DOHH2 (cell line): ENCODE measurements at regions not wholly inside any gene's neighbourhood (a gene's known extent, or its start where the extent isn't known, plus 50 kb on each side); places are given as distances from the start of the nearest gene placed in this dataset.

Source experiments
- H3F3A ChIP-seq: fragments of 200-600 bp; sonication (generic), shearing (Covaris generic); 2 replicates; pipeline ENCODE4 v1.6.0; 2016; ENCODE audit warnings: antibody characterized with exemption, mild to moderate bottlenecking; ENCODE audit not compliant: control insufficient read depth, insufficient read depth
- H3K27ac ChIP-seq: fragments of 200-600 bp; sonication (generic); 2 replicates; pipeline ENCODE4 v1.5.1; 2014; ENCODE audit warnings: low read depth, mild to moderate bottlenecking, low read length, moderate library complexity
- H3K27me3 ChIP-seq: fragments of 200-600 bp; sonication (generic); 2 replicates; pipeline ENCODE4 v1.6.1; 2014; ENCODE audit warnings: mild to moderate bottlenecking, low read length, mixed read lengths; ENCODE audit not compliant: control insufficient read depth
- H3K36me3 ChIP-seq: fragments of 200-600 bp; sonication (generic); 2 replicates; pipeline ENCODE4 v1.6.1; 2014; ENCODE audit warnings: mild to moderate bottlenecking, low read length, moderate library complexity, mixed read lengths; ENCODE audit not compliant: control insufficient read depth
- H3K4me1 ChIP-seq: fragments of 200-600 bp; sonication (generic); 2 replicates; pipeline ENCODE4 v1.6.1; 2014; ENCODE audit warnings: mild to moderate bottlenecking, low read length, mixed read lengths; ENCODE audit not compliant: control insufficient read depth
- H3K4me2 ChIP-seq: fragments of 200-600 bp; sonication (generic); 2 replicates; pipeline ENCODE4 v1.6.0; 2014; ENCODE audit warnings: mild to moderate bottlenecking, low read length, moderate library complexity
- H3K4me3 ChIP-seq: fragments of 200-600 bp; sonication (generic); 2 replicates; pipeline ENCODE4 v1.5.1; 2014; ENCODE audit warnings: mild to moderate bottlenecking, low read length, mixed read lengths
- H3K79me2 ChIP-seq: fragments of 200-600 bp; sonication (generic); 2 replicates; pipeline ENCODE4 v1.6.1; 2014; ENCODE audit warnings: mild to moderate bottlenecking, low read length, mixed read lengths; ENCODE audit not compliant: control insufficient read depth
- H3K9me2 ChIP-seq: fragments of 200-600 bp; sonication (generic); replicated peaks from 2 replicates; pipeline ENCODE4 v1.6.1; 2014; ENCODE audit warnings: mild to moderate bottlenecking, low read length, mixed read lengths; ENCODE audit not compliant: control insufficient read depth
- H3K9me3 ChIP-seq: fragments of 200-600 bp; sonication (generic); 2 replicates; pipeline ENCODE4 v1.6.1; 2014; ENCODE audit warnings: antibody characterized with exemption, low read length, mixed read lengths; ENCODE audit not compliant: control insufficient read depth, insufficient read depth
- H4K20me1 ChIP-seq: fragments of 200-600 bp; sonication (generic); 2 replicates; pipeline ENCODE4 v1.6.0; 2014; ENCODE audit warnings: low read depth, mild to moderate bottlenecking, antibody characterized with exemption, low read length, moderate library complexity; ENCODE audit not compliant: control insufficient read depth, insufficient read depth
- EZH2phosphoT487 ChIP-seq: fragments of 200-600 bp; sonication (generic); IDR thresholded peaks from 2 replicates; pipeline ENCODE4 v1.6.1; 2017; ENCODE audit warnings: borderline replicate concordance, mild to moderate bottlenecking, antibody characterized with exemption, low read length, moderate library complexity, mixed read lengths
- TF ChIP-seq, protein P1 (sequence below): fragments of 200-600 bp; sonication (generic); IDR thresholded peaks from one replicate; pipeline ENCODE4 v1.5.1; 2014; ENCODE audit warnings: antibody characterized with exemption, mild to moderate bottlenecking, low read depth, low read length; ENCODE audit not compliant: poor library complexity, severe bottlenecking

DNA sequence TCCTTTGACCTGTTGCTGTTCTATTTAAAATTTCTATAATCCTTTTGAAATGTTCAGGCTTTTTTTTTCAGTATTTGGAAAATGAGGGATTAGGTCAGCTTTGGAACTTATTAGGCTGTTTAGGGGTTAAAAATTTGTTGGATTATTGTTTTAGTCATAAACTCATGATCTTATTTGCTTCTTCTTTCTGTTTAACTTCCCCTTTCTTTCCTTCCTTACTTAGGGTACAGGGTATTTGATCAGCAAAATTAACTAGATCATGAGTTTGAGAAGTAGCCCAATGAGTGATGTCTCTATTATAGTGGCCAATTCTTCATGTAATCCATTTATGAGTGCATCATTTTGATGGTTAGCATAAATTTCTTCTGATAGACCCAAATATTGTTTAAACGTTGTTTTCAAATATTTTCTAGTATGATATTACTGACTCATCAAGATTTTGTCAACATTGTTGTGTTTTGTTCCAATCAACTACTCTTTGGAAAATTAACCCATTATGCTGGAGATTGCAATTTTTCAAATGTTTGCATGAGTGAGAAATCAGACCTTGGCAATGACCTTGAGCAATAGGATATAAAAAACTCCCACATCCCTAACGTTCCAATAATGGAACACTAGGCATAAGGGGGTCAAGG is 94.4 kb downstream of the OTOR start:
- no peak overlapping the region for H3K4me3 ChIP-seq
- no peaks in the 10 kb centered on the region for H3K9me3 ChIP-seq
- no peaks in the 10 kb centered on the region for H3K4me1 ChIP-seq
- H3K27me3 ChIP-seq = no peaks in the 10 kb centered on the region
- H3K4me2 ChIP-seq = no peak overlapping the region
- no peaks in the 10 kb centered on the region for H3F3A ChIP-seq
- TF ChIP-seq, protein P1, sequence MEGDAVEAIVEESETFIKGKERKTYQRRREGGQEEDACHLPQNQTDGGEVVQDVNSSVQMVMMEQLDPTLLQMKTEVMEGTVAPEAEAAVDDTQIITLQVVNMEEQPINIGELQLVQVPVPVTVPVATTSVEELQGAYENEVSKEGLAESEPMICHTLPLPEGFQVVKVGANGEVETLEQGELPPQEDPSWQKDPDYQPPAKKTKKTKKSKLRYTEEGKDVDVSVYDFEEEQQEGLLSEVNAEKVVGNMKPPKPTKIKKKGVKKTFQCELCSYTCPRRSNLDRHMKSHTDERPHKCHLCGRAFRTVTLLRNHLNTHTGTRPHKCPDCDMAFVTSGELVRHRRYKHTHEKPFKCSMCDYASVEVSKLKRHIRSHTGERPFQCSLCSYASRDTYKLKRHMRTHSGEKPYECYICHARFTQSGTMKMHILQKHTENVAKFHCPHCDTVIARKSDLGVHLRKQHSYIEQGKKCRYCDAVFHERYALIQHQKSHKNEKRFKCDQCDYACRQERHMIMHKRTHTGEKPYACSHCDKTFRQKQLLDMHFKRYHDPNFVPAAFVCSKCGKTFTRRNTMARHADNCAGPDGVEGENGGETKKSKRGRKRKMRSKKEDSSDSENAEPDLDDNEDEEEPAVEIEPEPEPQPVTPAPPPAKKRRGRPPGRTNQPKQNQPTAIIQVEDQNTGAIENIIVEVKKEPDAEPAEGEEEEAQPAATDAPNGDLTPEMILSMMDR = no peak
- TF ChIP-seq EZH2phosphoT487 = no peak
- no peaks in the 10 kb centered on the region for H3K9me2 ChIP-seq
- no peaks in the 10 kb centered on the region for H3K36me3 ChIP-seq
- no peaks in the 10 kb centered on the region for H4K20me1 ChIP-seq
- no peak overlapping the region for H3K27ac ChIP-seq
- H3K79me2 ChIP-seq = no peaks in the 10 kb centered on the region

DNA sequence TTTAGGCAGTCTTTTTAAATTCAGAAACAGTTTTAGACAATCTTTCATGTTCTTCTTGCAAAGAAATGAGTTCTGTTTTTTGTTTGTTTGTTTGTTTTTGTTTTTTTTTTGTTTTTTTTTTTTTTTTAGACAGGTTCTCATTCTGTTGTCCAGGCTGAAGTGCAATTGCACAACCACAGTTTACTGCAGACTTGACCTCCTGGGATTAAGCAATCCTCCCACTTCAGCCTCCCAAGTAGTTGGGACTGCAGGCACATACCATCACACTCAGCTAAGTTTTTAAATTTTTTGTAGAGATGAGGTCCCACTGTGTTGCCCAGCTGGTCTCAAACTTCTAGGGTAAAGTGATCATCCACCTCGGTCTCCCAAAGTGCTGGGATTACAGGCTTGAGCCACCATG is 96.2 kb downstream of the OTOR start:
- no peaks in the 10 kb centered on the region for H3K36me3 ChIP-seq
- no peaks in the 10 kb centered on the region for H3K9me2 ChIP-seq
- no peaks in the 10 kb centered on the region for H3K79me2 ChIP-seq
- H3K4me1 ChIP-seq = no peaks in the 10 kb centered on the region
- no peaks in the 10 kb centered on the region for H3K27me3 ChIP-seq
- no peak overlapping the region for H3K4me3 ChIP-seq
- no peak overlapping the region for H3K4me2 ChIP-seq
- no peaks in the 10 kb centered on the region for H3K9me3 ChIP-seq
- H3F3A ChIP-seq = no peaks in the 10 kb centered on the region
- no peaks in the 10 kb centered on the region for H4K20me1 ChIP-seq
- no peak overlapping the region for H3K27ac ChIP-seq
- TF ChIP-seq, protein P1 = no peak
- TF ChIP-seq EZH2phosphoT487 = no peak

DNA sequence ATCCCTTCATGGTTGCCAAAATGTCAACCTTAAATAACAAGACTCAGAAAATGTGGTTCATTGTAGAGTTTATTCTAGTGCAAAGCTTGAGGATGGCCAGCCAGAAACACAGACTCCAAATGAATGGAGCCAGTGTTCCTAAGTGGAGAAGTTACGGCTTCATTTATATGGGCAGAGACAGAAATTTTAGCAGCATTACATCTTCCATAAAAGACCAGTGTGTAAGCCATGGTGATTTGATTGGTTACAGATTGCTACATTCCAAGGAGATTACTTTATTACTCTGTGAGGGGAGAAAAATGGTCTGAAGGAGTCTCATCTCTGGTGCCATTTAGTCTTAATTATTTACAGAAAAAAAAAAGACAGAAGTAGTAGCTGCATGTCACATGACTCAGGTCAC is 97.8 kb downstream of the OTOR start:
- Histone ChIP-seq H3K36me3 (no peaks in the 10 kb centered on the region), H3K79me2 (no peaks in the 10 kb centered on the region), H3K9me2 (no peaks in the 10 kb centered on the region), H4K20me1 (no peaks in the 10 kb centered on the region), H3K4me3 (no peak overlapping the region), H3K4me2 (no peak overlapping the region), H3K4me1 (no peaks in the 10 kb centered on the region), H3K27ac (no peak overlapping the region), H3K27me3 (no peaks in the 10 kb centered on the region), H3K9me3 (no peaks in the 10 kb centered on the region), H3F3A (no peaks in the 10 kb centered on the region)
- TF ChIP-seq, protein P1 = no peak
- no peak for TF ChIP-seq EZH2phosphoT487
